HCT116 (cell line): ENCODE measurements at regions not wholly inside any gene's neighbourhood (a gene's known extent, or its start where the extent isn't known, plus 50 kb on each side); places are given as distances from the start of the nearest gene placed in this dataset.

Experiments used
- ATAC-seq: fragments of 200-7000 bp; cut with Tn5 transposase; 2 replicates; pipeline ENCODE4 v1.9.1; 2020; ENCODE audit warnings: mild to moderate bottlenecking, moderate library complexity
- BruUV-seq: library from RNA; stranded (reverse); fragments of 400-500 nt; replicated peaks from 2 replicates; lab custom pipeline; 2021; lab: Mats Ljungman, UMichigan
- CTCF ChIA-PET: fragments of 300-600 bp; sonication (Branson Sonifier 250); formaldehyde crosslinking; loops from one replicate; lab custom pipeline; 2021; ENCODE audit warnings: antibody characterized with exemption; lab: Charles Lee
- POLR2A ChIA-PET: fragments of 300-600, 350-600 bp; sonication (Branson Sonifier 250); formaldehyde crosslinking; loops from one replicate; lab custom pipeline; 2021; ENCODE audit warnings: antibody characterized with exemption; lab: Charles Lee
- RAD21 ChIA-PET, 2 experiments: fragments of 300-600 bp; sonication (Branson Sonifier 250); formaldehyde crosslinking; loops; one replicate each; lab custom pipeline; 2023; ENCODE audit warnings: low total read pairs in 2 of 2; ENCODE audit not compliant: uncharacterized antibody in 2 of 2, unreplicated experiment in 2 of 2, low non-redundant PET in 1 of 2; lab: Charles Lee
- DNase-seq: peaks from one replicate; pipeline ENCODE4 v3.0.0-alpha.2; 2010; ENCODE audit warnings: low read depth, low spot score
- H2AFZ ChIP-seq: fragments of 200-600 bp; shearing (Covaris generic), sonication (generic); 2 replicates; pipeline ENCODE4 v1.6.1; 2017; ENCODE audit warnings: low read depth, mixed run types, mixed read lengths, antibody characterized with exemption, low read length; ENCODE audit not compliant: poor library complexity, severe bottlenecking
- H3K27ac ChIP-seq: 2 replicates; pipeline ENCODE4 v1.5.1; 2012; ENCODE audit warnings: low read depth, low read length
- H3K27me3 ChIP-seq: fragments of 200-600 bp; sonication (generic); 2 replicates; pipeline ENCODE4 v1.6.1; 2016; ENCODE audit warnings: mixed run types, low read length, mixed read lengths; ENCODE audit not compliant: insufficient read depth
- H3K36me3 ChIP-seq, 2 experiments: fragments of 200-500 bp in 1 of 2; fragments of 200-600 bp in 1 of 2; sonication (Bioruptor generic) in 1 of 2; sonication (generic) in 1 of 2; 2 replicates each; pipeline versions ENCODE4 v1.5.1 to v1.6.1; 2014 to 2016; ENCODE audit warnings: low read length in 2 of 2, inconsistent platforms in 1 of 2, mixed read lengths in 1 of 2, mixed run types in 1 of 2; ENCODE audit not compliant: insufficient read depth in 2 of 2, control insufficient read depth in 1 of 2
- H3K4me1 ChIP-seq, 2 experiments: fragments of 200-600 bp in 1 of 2; sonication (generic) in 1 of 2; 2 replicates each; pipeline versions ENCODE4 v1.5.1 to v1.6.1; 2012 to 2017; ENCODE audit warnings: low read length in 2 of 2, inconsistent platforms in 1 of 2, mild to moderate bottlenecking in 1 of 2, mixed read lengths in 1 of 2, mixed run types in 1 of 2, moderate library complexity in 1 of 2; ENCODE audit not compliant: insufficient read depth in 2 of 2, control insufficient read depth in 1 of 2
- H3K4me2 ChIP-seq: fragments of 200-600 bp; sonication (generic); 2 replicates; pipeline ENCODE4 v1.6.1; 2017; ENCODE audit warnings: mixed run types, low read length, mixed read lengths
- H3K4me3 ChIP-seq, 2 experiments: fragments of 200-600 bp in 1 of 2; sonication (generic) in 1 of 2; replicated peaks in 1 of 2; 2 replicates each; pipeline ENCODE4 v1.5.1; 2011 to 2016; ENCODE audit warnings: low read length in 2 of 2, control low read depth in 1 of 2, low read depth in 1 of 2, mild to moderate bottlenecking in 1 of 2, mixed read lengths in 1 of 2, mixed run types in 1 of 2
- H3K79me2 ChIP-seq: fragments of 200-600 bp; sonication (generic); 2 replicates; pipeline ENCODE4 v1.6.1; 2017; ENCODE audit warnings: mild to moderate bottlenecking, mixed run types, low read length, moderate library complexity, mixed read lengths; ENCODE audit not compliant: insufficient read depth
- H3K9ac ChIP-seq: fragments of 200-600 bp; sonication (generic); 2 replicates; pipeline ENCODE4 v1.6.1; 2016; ENCODE audit warnings: low read length, mixed read lengths
- H3K9me2 ChIP-seq: fragments of 200-600 bp; sonication (generic), shearing (Covaris generic); 2 replicates; pipeline ENCODE4 v1.6.1; 2017; ENCODE audit warnings: mixed run types, mild to moderate bottlenecking, moderate library complexity; ENCODE audit not compliant: insufficient read depth
- H3K9me3 ChIP-seq, 2 experiments: fragments of 200-500 bp in 1 of 2; fragments of 200-600 bp in 1 of 2; sonication (Bioruptor generic) in 1 of 2; sonication (generic) in 1 of 2; 2 replicates each; pipeline ENCODE4 v1.6.1; 2014 to 2017; ENCODE audit warnings: low read length in 2 of 2, mixed read lengths in 2 of 2, inconsistent platforms in 1 of 2, low read depth in 1 of 2, mild to moderate bottlenecking in 1 of 2, mixed run types in 1 of 2, moderate library complexity in 1 of 2; ENCODE audit not compliant: control insufficient read depth in 1 of 2, insufficient read depth in 1 of 2
- H4K20me1 ChIP-seq: fragments of 200-600 bp; sonication (generic), shearing (Covaris generic); 2 replicates; pipeline ENCODE4 v1.6.1; 2017; ENCODE audit warnings: mixed run types, mild to moderate bottlenecking, moderate library complexity; ENCODE audit not compliant: insufficient read depth
- CBX3 ChIP-seq: IDR thresholded peaks from 2 replicates; pipeline ENCODE4 v1.6.1; 2012; ENCODE audit warnings: low read depth
- ELF1 ChIP-seq: IDR thresholded peaks from 2 replicates; pipeline ENCODE4 v1.6.1; 2012; ENCODE audit warnings: low read depth, borderline replicate concordance
- EZH2 ChIP-seq: fragments of 200-600 bp; sonication (generic); IDR thresholded peaks from 2 replicates; pipeline ENCODE4 v1.6.1; 2017; ENCODE audit warnings: antibody characterized with exemption, mixed run types
- EZH2phosphoT487 ChIP-seq: fragments of 200-600 bp; IDR thresholded peaks from 2 replicates; pipeline ENCODE4 v1.6.1; 2018; ENCODE audit warnings: antibody characterized with exemption, borderline replicate concordance
- POLR2AphosphoS5 ChIP-seq: IDR thresholded peaks from 2 replicates; pipeline ENCODE4 v1.6.1; 2011; ENCODE audit warnings: mild to moderate bottlenecking, low read depth, low read length, moderate library complexity
- REST ChIP-seq: IDR thresholded peaks from 2 replicates; pipeline ENCODE4 v1.6.1; 2012; ENCODE audit warnings: low read depth
- SIN3A ChIP-seq: IDR thresholded peaks from 2 replicates; pipeline ENCODE4 v1.6.1; 2012; ENCODE audit warnings: low read depth
- SP1 ChIP-seq: IDR thresholded peaks from 2 replicates; pipeline ENCODE4 v1.6.1; 2012; ENCODE audit warnings: low read depth
- TCF7L2 ChIP-seq: IDR thresholded peaks from 2 replicates; pipeline ENCODE4 v1.7.0; 2011; ENCODE audit warnings: borderline replicate concordance, inconsistent platforms; ENCODE audit not compliant: insufficient read depth, insufficient read length; ENCODE audit errors: extremely low read depth
- YY1 ChIP-seq: IDR thresholded peaks from 2 replicates; pipeline ENCODE4 v1.6.1; 2011; ENCODE audit warnings: low read length, low read depth, moderate library complexity, mild to moderate bottlenecking; ENCODE audit not compliant: insufficient replicate concordance; ENCODE audit errors: extremely low read depth
- ZBTB33 ChIP-seq: IDR thresholded peaks from 2 replicates; pipeline ENCODE4 v1.6.1; 2011; ENCODE audit warnings: mild to moderate bottlenecking, low read length, moderate library complexity; ENCODE audit not compliant: insufficient replicate concordance; ENCODE audit errors: extremely low read depth
- ZFX ChIP-seq: fragments of 450-650 bp; IDR thresholded peaks from 2 replicates; pipeline ENCODE4 v1.6.1; 2017
- intact Hi-C: fragments of 100-400 bp; cut with micrococcal nuclease; formaldehyde crosslinking; loops from 2 replicates; pipeline ENCODE4 v1.10.0; 2022

GRCh38 chr3:182284793-182285192 lies 508.5 kb upstream of the ATP11B start:
- no peak overlapping the region for H2AFZ ChIP-seq
- intact Hi-C loops, result no loop called here
- ChIA-PET RAD21 (no interaction called here), CTCF (no interaction called here), POLR2A (no interaction called here)
- H3K79me2 ChIP-seq, result no peaks in the 10 kb centered on the region
- DNase-seq (no peak), ATAC-seq (no peak)
- TF ChIP-seq ELF1, result no peak
- no peak for TF ChIP-seq TCF7L2
- TF ChIP-seq POLR2AphosphoS5, result no peak
- no peak for TF ChIP-seq ZBTB33
- no peak for TF ChIP-seq YY1
- TF ChIP-seq REST, result no peak
- no peak for TF ChIP-seq SIN3A
- no peak for TF ChIP-seq EZH2phosphoT487
- no peak for TF ChIP-seq ZFX
- no peak for TF ChIP-seq CBX3
- no peak for TF ChIP-seq EZH2
- TF ChIP-seq SP1, result no peak
- no peaks in the 10 kb centered on the region for H3K36me3 ChIP-seq
- no peak overlapping the region for H3K9ac ChIP-seq
- no peaks in the 10 kb centered on the region for H3K4me1 ChIP-seq
- BruUV-seq, result no TSS peak
- no peak overlapping the region for H3K4me3 ChIP-seq
- no peaks in the 10 kb centered on the region; the same call in 1 of the 2 replicates for H3K9me2 ChIP-seq
- H4K20me1 ChIP-seq, result no peaks in the 10 kb centered on the region
- H3K27ac ChIP-seq, result no peak overlapping the region
- H3K27me3 ChIP-seq, result no peaks in the 10 kb centered on the region
- no peaks in the 10 kb centered on the region for H3K9me3 ChIP-seq
- H3K4me2 ChIP-seq, result no peak overlapping the region
